ENCODE measurements at regions not wholly inside any gene's neighbourhood (a gene's known extent, or its start where the extent isn't known, plus 50 kb on each side); places are given as distances from the start of the nearest gene placed in this dataset.

DNA sequence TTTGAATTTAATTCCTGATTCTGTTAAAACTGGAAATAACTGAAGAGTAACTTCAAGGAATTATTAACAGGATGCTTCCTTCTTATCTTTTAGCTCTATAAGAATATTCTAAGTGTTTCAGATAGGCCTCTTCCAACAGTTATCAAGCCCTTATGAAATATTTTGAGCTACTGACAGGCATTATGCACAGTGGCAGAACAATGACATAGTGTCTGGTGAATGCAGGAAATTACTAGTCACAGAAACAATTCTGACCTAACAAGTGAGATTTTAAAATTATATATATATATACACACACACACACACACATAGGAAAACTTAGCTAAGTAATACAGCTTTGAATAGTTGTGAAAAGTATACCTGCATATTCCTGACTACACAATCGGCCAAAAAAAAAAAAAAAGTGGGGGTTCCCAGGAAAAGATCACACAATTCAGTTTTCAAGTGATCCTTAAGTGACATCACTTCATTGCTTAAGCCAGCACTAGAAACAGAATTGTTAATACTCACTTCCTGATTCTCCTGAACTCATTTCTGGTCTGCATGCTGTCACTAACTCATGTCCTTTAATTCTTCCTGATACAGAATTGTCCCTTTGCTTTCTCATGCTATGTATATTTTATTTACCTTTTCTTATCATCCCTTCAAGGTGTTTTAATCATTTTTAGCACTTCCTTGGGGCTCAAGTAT, 77.3 kb downstream of the SLC25A46 start:
- TF ChIP-seq, protein P1, sequence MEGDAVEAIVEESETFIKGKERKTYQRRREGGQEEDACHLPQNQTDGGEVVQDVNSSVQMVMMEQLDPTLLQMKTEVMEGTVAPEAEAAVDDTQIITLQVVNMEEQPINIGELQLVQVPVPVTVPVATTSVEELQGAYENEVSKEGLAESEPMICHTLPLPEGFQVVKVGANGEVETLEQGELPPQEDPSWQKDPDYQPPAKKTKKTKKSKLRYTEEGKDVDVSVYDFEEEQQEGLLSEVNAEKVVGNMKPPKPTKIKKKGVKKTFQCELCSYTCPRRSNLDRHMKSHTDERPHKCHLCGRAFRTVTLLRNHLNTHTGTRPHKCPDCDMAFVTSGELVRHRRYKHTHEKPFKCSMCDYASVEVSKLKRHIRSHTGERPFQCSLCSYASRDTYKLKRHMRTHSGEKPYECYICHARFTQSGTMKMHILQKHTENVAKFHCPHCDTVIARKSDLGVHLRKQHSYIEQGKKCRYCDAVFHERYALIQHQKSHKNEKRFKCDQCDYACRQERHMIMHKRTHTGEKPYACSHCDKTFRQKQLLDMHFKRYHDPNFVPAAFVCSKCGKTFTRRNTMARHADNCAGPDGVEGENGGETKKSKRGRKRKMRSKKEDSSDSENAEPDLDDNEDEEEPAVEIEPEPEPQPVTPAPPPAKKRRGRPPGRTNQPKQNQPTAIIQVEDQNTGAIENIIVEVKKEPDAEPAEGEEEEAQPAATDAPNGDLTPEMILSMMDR (IDR thresholded peaks at IDR 0.05) = no peak
- no peak for TF ChIP-seq POLR2AphosphoS5 (IDR thresholded peaks at IDR 0.05)
- TF ChIP-seq POLR2A (IDR thresholded peaks at IDR 0.05) = no peak
- no peak for TF ChIP-seq EP300 (IDR thresholded peaks at IDR 0.05)
